GM21576 (cell line): ENCODE measurements at regions not wholly inside any gene's neighbourhood (a gene's known extent, or its start where the extent isn't known, plus 50 kb on each side); places are given as distances from the start of the nearest gene placed in this dataset.
"Not testable (repeated sequence)": the region's sequence is repeated elsewhere in the genome, so short reads cannot be mapped to it uniquely, and the experiment has no call there.

Experiments used
- ATAC-seq: cut with Tn5 transposase; IDR thresholded peaks from one replicate; pipeline ENCODE4 v1.9.1; 2021; ENCODE audit warnings: mild to moderate bottlenecking, moderate library complexity; ENCODE audit not compliant: unreplicated experiment

DNA sequence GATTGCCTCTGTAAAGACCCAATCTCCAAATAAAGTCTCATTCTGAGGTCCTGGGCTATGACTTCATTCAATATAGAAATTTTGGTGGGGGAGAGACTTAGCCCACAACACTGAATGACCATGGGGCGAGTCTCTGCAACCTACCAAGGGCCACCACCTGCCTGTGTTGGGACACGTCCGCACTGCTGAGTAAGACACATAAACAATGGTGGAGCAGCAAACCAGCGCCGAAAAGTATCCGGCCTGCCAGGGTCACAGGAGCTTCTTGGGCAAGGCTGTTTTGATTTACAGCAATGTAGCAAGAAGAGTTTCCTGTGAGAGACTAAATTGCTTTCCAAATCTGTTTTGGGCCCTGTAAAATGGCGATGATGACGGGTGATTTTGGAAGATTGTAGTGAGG, 122.3 kb downstream of the SHANK2 start:
- no peak for ATAC-seq

DNA sequence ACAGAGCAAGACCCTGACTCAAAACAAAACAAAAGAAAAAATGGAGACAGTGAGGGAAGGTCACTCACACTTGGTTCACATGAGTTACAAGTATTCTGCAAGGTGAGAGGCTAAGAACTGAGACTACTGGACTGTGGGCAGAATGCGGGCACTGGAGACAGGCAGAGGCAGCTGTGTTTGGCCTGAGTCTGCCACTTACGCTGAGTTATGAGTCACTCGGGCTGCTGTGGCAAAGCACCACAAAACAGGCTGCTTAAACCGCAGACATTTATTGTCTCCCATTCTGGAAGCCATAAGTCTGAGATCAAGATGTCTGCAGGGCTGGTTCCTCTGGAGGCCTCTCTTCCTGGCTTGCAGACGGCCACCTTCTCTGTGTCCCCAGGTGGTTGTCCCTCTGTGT, 122.8 kb downstream of the SHANK2 start:
- ATAC-seq: no peak

DNA sequence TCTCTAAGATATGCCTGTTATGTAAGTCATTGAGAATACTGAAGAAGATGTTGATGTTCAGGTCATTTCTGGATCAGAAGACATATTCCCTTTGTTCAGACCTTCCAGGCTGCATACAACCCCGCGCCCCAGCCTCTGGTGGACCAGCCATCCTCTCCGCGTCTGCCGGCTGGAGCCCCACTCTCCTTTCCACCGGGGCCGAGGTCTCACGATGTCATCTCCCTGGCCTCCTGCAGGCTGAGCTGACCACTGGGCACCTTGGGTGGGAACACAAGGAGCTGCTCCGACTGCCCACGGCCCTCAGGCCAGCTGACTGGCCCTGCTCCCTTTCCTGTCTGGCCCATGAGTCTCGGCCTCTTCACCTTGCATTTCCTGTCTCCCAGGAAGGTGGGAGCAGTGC, 124.6 kb downstream of the SHANK2 start:
- no peak for ATAC-seq

DNA sequence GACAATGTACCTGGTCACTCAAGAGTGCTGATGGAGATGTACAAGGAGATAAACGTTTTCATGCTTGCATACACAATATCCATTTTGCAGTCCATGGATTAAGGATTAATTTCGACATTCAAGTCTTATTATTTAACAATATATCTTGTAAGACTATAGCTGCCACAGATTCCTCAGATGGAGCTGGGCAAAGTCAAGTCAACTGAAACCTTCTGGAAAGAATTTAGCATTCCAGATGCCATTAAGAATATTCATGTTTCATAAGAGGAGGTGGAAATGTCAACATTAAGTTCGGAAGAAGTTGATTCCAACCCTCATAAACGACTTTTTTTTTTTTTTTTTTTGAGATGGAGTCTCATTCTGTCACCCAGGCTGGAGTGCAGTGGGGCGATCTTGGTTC, 126.0 kb downstream of the SHANK2 start:
- ATAC-seq: not testable (repeated sequence)

DNA sequence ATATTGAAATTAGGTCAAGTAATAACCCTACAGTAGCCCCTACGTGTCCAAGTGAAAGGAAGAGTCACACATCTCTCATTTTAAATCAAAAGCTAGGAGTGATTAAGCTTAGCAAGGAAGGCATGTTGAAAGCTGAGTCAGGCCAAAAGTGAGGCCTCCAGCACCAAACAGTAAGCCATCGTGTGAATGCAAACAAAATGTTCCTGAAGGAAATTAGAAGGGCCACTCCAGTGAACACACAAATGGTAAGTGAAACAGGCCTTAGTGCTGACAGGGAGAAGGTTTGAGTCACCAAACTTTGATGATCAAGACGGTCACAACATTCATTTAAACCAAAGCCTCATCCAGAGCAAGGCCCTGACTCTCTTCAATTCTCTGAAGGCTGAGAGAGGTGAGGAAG, 127.2 kb downstream of the SHANK2 start:
- no peak for ATAC-seq

DNA sequence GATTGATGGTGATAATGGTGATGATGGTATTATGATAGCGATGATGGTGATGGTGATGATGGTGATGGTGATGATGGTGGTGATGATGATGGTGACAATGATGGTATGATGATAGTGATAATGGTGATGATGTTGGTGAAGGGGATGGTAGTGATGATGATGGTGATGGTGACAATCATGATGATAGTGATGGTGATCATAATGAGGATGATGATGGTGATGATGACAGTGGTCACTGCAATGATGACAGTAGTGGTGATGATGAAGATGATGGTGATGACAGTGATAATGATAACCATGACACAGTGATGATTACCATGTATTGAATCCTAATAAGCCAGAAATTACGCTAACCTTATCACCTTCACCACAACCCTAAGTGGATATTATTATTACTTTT, 128.2 kb downstream of the SHANK2 start:
- no peak for ATAC-seq

DNA sequence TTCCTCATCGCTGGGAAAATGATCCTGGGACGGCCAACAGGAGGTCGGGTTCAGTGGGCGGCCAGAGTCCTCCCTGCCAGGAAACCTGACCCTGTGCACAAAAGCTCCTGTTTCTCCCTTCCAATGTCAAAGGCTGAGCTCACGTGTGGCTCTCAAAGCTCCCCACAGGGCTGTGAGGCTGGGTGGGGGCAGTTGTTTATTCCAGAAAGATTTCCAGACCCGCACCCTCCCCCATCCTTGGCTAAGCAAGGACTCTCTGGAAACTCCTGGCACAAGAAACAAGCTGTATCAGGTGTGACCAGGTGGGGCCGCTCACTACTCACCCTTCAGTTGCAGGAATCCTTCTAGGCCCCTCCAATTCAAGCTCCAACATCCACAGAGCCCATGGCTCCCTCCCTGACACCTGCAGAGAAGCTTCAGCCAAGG, 131.9 kb downstream of the SHANK2 start:
- ATAC-seq: no peak

DNA sequence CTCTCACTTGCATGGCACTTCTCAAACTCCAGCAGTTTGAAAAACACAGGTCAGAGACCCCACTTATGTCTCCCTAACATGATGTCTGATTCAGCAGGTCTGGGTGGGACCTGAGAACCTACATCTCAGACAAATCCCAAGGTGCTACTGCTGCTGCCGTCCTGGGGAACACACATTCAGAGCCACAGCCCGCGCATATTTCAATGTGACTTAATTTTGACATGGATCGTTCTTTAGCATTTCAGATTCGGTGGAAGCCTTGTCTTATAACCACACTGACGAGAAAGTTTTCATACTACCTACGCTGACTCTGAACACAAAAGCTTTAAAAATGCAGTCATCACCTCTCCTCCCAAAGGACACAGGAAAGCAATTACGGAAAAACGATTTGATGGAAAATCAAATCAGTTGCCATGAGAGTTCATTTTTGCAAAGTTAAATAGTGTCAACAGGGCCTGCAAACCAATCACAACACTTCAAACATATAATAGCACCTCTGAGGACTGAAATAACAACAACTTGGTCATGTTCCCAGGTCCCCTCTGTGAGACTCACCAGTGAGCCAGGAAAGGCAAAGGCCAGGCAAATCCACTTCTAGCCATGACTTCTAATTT, 132.6 kb downstream of the SHANK2 start:
- no peak for ATAC-seq

DNA sequence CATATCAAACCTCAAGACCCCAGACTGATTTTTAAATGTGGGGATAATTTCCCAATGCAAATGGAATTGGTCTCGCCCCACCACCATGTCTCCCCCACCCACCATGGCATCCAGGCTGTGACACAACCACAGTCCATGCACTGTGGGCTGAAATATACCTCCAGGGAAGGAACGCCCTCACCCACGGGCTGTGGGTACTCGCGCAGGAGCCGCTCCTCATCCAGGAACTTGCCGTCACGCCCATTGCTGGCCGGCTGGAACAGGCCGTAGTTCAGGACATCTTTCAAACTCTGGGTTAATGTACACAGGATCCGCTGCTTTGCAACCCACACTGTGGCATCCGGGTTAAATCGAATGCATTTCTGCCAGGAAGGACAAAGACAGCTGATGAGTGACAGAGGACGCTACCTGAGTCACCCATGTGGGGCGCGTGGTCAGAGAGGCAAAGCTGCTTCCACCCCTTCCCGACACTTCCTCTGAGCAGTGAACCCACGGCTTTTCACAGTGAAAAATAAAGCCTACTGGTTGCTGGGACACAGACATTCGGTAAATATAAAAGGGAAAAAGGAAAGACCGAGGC, 133.6 kb downstream of the SHANK2 start:
- ATAC-seq: no peak

DNA sequence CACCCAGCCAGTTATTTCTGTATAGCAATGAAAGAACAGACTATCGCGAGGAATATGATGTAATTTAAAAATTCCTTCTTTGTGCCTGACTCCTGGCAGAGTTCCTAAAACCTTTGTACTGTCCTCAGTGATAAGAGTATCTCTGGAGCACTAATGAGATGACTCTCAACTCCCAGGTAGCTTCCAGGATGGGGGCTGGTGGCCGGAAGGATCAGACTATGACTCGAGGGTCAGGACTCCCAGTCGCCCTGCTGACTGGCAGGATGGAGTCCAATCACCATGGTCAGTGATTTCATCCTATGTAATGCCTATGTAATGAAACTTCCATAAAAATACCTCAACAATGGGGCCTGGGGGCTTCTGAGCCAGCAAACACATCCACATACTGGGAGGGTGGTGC, 135.1 kb downstream of the SHANK2 start:
- ATAC-seq: no peak

DNA sequence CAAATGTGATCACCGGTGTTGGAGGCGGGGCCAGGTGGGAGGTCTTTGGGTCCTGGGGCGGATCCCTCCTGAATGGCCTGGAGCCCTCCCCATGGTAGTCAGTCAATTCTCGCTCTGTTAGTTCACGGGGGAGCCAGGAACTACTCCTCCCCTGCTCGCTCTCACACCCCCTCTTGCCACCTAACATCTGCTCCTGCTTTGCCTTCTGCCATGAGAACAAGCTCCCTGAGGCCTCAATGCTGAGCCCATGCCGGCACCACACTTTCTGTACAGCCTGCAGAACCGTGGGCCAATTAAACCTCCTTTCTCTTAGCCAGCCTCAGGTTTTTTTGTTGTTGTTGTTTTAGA, 135.7 kb downstream of the SHANK2 start:
- ATAC-seq: no peak

DNA sequence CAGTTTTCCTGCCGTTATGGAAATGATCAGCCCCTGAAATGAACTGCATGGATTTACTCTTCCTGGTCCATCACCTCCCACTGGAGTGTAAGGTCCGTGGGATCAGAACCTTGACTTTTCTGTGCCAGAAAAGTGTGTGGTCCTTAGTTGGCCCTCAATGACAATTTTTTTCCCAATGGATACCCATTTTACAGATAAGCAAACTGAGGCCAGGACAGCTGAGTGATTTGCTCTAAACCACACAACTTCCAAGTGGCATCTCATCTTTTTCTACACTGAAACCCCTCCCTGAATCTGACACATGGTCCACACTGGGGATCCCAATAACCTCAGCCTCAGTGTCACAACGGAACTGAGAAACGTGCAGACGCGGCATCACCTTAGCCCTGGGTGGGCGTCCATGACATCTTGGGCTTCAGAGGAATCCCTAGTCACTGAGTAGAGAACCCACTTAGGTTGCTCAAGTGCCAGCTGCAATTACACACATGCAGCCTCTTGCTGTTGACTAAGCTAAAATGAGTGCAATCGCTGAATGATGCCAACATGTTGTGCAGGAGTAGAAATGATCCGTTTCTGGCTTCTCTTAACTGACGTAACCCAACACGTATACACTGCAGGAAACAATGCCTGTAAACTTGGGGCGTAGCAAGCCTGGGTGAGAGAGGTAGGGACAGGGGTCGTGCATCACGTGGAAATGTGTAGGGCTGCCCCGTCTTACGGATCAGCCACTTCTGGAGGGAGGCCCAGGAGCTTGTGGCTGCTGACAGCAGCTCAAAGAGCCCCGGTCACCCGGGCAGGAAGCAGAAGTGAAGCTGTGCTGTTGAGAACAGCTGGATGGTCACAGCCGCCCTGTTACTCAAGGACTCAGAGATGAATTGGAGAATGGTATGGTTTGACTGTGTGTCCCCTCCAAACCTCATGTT, 136.3 kb downstream of the SHANK2 start:
- ATAC-seq: no peak

DNA sequence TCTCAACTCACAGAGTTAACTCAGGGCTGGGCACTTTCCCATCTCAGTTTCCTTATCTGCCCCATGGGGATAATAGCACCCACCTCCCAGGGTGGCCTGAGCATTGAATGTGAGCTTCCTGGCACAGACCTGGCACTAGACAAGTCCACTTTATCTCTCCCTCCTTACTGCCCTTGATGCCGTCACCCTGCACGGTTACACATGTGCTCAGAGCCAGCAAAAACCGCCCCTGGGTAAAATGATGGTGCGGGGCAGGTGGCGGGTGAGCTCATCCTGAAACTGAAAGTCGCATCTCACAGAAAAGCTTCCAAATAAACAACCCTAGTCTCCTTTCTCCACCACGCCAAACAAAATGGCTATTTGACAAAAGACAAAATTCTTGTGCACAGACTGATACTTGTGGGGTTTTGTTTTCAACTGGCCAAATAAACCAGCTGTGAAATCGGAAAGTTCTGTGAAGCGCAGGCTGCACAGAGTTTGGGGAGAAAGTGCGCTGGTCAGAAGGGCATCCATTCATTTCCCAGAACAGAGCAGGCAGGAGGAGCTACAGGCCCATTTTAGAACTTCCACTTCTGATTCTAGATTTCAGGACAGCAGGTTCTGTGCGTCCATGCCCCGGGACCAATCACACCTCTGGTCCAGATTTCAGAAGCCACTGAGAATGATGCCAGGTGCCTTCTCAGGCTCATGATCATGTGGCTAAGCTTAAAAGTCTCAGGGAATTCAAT, 138.1 kb downstream of the SHANK2 start:
- ATAC-seq: no peak

DNA sequence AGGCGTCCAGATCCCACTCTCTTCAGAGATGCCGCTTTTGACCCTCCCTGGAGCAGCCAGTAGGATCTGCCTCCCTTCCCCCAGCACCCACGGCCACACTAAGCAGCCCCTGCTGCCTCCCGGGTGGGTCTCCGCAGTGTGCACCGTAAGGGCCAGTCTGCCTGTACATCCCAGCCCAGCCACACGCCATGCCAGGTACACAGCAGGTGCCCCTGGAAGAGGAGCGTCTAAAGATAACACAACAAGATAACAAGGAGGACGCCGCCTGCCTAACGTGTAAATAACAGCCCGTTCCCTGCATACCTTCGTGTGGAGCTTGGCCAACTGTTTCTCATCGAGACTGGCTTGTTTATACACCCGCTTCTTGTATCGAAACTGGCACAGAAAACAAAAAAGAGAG, 139.4 kb downstream of the SHANK2 start:
- ATAC-seq: no peak

DNA sequence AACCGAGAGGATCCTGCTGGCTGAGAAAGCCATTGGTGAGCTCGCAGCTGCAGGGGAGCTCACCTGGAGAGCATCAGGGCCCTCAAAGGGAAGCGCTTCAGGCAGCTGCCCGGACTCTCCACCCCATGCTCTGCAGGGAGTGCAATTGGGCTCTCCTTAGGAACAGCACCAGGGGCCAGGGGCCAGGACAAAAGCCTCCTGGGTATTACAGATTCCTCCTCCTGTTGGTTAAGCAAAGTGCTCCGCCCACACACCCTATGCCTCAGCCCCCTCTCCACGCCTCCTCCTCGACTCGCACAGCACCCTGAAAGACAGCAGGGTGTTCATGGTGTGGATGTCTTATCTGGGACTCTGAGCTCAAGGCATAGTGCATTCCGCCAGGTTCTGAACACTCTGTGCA, 139.9 kb downstream of the SHANK2 start:
- ATAC-seq: no peak

DNA sequence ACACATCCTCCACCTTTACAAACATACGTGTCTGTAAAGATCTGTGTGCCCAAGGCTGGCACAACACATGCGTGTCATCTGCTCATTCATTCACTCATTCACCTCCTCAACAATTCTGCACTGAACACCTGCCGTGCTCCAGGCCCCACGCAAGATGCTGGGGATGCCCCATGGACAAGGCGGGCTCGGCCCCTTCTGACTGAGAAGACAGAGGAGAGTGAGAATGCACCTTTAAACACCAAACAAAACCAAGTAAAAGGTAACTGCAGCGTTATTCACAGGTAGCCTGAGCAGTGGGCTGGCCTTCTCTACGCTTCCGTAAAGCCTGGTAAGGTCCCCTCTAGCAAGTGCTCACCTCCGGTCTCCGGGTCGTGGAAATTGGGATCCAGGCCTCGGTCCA, 142.8 kb downstream of the SHANK2 start:
- ATAC-seq: no peak

DNA sequence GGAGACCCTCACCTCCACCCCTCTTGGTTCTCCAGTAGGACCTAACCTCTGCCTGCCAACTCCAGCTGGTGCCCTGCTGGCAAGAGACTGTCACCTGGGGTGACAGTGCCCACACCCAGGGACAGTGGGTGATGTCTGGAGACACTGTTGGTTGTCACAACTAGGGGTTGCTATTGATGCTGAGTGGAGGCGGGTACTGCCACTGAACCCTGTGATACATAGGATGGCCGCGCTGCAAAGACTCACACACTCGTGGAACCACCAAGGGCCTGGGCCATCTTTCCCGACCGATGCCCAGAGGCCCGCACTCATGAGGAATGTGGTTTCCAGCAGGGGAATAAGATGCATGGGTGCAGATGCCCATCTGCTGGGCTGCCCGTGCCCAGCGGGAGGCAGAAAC, 143.2 kb downstream of the SHANK2 start:
- no peak for ATAC-seq

DNA sequence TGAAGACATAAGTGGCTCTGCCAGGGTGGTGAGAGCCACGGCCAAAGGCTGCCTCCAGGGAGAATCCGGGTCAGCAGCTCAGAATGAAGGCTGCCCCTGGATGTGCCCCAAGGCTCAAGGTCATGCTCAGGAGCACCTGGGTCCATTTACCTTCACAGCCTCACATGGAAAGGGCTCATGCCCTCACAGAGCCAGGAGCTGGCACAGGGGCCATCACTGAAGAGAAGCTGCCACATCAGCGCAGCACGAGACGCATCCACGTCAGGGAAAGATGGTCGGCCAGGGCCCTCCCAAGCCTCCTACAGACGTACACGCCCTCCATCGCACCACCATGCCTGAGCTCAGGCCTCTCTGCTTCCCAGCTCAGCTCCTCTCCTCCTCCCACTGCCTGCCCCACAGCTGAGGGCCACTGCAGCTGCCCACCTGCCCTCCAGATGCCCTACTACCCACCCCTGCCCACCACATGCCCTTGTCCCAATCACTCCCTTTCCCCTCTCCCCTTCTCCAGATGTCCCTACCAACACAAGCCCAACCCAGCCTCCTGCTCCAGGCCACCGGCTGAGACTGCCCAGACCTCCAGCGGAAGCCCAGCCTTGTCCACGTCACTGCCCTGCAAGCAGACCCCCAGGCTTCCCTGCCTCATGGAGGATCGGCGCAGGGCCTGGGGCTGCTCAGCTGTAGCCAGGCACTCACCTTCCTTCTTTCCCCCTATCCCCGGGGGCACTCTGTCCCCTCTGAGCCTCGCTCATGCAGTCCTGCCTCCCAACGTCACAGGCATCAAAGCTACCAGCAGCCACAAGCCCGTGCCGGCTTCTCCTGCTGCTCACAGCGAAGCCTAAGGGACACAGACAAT, 144.1 kb downstream of the SHANK2 start:
- ATAC-seq: no peak

DNA sequence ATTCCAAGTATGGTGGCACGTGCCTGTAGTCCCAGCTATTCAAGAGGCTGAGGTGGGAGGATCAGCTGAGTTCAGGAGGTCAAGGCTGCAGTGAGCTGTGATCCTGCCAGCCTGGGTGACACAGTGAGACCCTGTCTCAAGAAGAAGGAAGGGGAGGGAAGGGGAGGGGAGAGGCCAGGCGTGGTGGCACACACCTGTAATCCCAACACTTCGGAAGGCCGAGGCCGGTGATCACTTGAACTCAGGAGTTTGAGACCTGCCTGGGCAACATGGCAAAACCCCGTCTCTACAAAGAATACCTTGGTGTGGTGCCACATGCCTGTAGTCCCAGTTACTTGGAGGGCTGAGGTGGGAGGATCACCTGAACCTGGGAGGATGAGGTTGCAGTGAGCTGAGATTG, 145.7 kb downstream of the SHANK2 start:
- no peak for ATAC-seq

DNA sequence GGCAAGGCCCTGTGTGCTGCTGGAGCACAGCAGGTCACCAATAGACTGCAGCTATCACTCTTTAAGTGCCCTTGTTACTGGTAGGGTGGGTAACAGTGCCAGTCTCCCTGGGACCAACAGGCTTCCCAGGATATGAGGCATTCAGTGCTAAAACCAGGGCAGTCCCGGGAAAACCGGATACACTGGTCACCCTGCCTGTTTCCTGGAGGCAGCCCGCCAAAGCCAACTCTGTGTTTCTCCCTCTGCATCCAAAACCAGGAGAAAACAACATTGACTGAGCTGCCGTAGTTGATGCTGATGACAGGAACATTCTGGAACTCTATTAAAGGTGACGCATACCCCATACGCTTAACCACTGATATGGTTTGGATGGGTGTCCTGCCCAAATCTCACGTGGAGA, 149.1 kb downstream of the SHANK2 start:
- no peak for ATAC-seq
